GM12865 (cell line): ENCODE measurements at regions not wholly inside any gene's neighbourhood (a gene's known extent, or its start where the extent isn't known, plus 50 kb on each side); places are given as distances from the start of the nearest gene placed in this dataset.

Source experiments
- DNase-seq: peaks from one replicate; pipeline ENCODE4 v3.0.0; 2010; ENCODE audit warnings: low read depth
- H3K4me3 ChIP-seq: 2 replicates; pipeline ENCODE4 v1.5.1; 2011; ENCODE audit warnings: mild to moderate bottlenecking, low read depth, low read length, control low read depth
- TF ChIP-seq, protein P1 (sequence below): IDR thresholded peaks from 2 replicates; pipeline ENCODE4 v1.5.1; 2011; ENCODE audit warnings: low read length, control low read depth, low read depth, inconsistent platforms; ENCODE audit not compliant: insufficient read depth; ENCODE audit errors: missing control alignments

- DNase-seq, result no peak
- H3K4me3 ChIP-seq, result no peak overlapping the region
- TF ChIP-seq, protein P1, sequence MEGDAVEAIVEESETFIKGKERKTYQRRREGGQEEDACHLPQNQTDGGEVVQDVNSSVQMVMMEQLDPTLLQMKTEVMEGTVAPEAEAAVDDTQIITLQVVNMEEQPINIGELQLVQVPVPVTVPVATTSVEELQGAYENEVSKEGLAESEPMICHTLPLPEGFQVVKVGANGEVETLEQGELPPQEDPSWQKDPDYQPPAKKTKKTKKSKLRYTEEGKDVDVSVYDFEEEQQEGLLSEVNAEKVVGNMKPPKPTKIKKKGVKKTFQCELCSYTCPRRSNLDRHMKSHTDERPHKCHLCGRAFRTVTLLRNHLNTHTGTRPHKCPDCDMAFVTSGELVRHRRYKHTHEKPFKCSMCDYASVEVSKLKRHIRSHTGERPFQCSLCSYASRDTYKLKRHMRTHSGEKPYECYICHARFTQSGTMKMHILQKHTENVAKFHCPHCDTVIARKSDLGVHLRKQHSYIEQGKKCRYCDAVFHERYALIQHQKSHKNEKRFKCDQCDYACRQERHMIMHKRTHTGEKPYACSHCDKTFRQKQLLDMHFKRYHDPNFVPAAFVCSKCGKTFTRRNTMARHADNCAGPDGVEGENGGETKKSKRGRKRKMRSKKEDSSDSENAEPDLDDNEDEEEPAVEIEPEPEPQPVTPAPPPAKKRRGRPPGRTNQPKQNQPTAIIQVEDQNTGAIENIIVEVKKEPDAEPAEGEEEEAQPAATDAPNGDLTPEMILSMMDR, result no peak
These were observed 561.6 kb downstream of the PRR16 start for GRCh38 chr5:121025671-121026070.

DNA sequence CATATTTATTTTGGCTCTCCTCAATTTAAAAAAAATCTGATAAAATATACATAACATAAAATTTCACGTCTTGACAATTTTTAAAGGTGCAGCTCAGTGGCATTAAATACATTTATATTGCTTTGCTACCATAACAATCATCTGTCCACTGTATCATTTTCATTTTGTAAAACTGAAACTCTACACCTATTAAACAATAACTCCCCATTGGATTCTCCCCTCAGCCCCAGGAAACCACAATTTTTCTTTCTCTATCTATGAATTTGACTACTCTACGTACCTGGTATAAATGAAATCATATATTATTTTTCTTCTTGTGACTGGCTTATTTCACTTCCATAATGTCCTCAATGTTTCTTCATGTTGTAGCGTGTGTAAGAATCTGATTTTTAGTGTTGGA is 563.5 kb downstream of the PRR16 start:
- TF ChIP-seq, protein P1, result no peak
- H3K4me3 ChIP-seq, result no peak overlapping the region
- no peak for DNase-seq

DNA sequence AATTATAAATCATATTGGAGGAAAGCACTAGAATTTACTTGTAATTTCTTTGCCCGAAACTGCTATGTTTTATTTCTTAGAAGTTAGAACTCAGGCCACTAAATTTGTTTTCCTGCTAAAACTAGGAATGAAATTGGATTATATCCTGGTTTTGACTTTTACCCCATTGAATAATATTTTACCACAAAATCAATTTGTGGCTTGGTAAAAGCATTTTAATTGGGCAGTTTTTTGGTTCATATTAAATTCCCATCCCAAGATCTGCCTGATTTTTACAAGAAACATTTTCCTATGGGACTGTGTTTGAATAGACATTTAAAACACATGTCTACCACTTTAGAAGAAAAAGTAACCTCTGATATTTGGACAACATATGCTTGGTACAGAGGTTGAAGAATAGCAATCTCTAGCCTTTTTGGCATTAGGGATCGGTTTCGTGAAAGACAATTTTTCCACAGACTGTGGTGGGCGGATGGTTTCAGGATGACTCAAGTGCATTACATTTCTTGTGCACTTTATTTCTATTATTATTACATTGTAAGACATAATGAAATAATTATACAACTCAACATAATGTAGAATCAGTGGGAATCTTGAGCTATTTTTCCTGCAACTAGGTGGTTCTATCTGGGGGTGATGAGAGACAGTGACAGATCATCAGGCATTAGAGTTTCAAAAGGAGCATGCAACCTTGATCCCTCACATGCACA is 565.6 kb downstream of the PRR16 start:
- H3K4me3 ChIP-seq, result no peak overlapping the region
- DNase-seq, result no peak
- TF ChIP-seq, protein P1, result no peak

GRCh38 chr5:121031491-121031890 is 567.4 kb downstream of the PRR16 start:
- no peak overlapping the region for H3K4me3 ChIP-seq
- TF ChIP-seq, protein P1, result no peak
- no peak for DNase-seq

DNA sequence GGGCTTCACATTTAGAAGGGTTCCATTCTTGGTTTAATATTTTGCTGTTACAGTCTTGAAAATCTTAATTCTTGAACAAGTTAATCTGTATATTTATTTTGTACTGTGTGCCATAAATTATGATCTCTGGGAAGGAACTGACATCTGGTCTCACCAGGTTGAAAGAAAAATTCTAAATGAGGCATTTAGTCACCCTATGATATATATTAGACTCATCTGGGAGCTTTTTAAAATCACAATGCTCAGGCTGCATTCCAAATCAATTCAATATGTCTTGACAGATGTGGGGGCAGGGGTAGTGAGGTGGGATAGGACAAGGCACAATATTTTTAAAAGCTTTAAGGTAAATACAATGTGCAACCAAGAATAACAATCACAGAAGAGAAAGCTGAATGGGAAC is 569.2 kb downstream of the PRR16 start:
- TF ChIP-seq, protein P1, result no peak
- DNase-seq, result no peak
- no peak overlapping the region for H3K4me3 ChIP-seq

DNA sequence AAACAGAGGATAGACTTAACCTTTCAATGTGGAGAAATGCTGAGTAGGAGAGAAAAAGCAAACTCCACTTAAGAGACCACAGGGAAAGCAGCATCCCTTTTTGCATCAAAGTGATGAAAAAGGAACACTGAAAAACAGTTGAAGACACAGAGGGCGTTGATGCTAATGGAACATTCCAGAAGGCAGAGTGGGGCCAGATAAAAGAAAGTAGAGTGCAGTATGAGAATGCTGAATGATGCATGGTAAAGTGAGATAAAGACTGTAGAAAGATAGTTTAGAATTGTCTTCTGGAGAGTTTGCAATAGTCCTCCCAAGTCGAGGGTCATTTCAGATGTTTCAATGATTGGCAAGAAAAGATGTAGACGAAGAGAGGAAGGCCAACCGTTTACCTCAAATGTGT is 574.3 kb downstream of the PRR16 start:
- H3K4me3 ChIP-seq, result no peak overlapping the region
- TF ChIP-seq, protein P1, result no peak
- no peak for DNase-seq

DNA sequence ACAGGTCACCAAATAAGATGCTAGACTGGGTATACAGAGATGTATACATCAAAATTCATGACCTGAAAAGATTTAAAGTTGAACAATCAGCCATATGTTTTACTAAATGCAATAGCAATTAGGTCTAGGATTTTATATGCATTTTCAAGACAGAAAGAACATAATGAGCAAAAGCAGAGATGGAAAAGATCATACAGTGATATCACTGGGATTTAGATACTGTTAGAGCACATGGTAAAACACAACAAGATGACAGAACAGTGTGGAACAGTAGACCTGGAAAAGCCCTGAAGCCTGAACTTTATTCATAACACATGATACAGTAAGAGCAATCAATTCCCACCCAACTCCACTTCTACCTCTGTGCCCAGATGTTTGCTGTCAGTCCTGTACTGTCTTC is 585.9 kb downstream of the PRR16 start:
- no peak for DNase-seq
- TF ChIP-seq, protein P1, result no peak
- no peak overlapping the region for H3K4me3 ChIP-seq
